GM21515 (cell line): ENCODE measurements at regions not wholly inside any gene's neighbourhood (a gene's known extent, or its start where the extent isn't known, plus 50 kb on each side); places are given as distances from the start of the nearest gene placed in this dataset.
"Not testable (repeated sequence)": the region's sequence is repeated elsewhere in the genome, so short reads cannot be mapped to it uniquely, and the experiment has no call there.

ENCODE experiments used
- ATAC-seq: cut with Tn5 transposase; IDR thresholded peaks from one replicate; pipeline ENCODE4 v1.9.1; 2021; ENCODE audit not compliant: unreplicated experiment

DNA sequence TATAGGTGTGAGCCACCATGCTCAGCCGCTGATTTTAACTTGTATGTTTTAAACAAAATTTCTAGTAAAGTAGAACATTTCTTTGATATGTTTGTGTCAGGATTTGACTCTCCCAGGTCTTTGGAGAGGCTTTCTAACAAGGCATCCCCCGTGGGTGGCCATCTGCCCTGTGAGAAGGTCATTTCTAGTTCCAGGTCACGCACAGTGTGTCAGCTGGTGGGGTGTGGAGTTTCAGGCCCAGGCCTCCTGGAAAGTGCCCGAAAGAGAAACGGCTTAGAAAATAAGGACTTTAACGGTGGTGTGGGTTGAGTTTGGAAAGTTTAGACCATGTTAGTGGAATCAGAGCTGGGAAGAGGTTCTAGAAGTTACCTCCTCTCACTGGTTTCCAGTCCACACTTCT is 61.0 kb downstream of the SPDYE17 start:
- not testable (repeated sequence) for ATAC-seq

GRCh38 chr7:76969892-76970291 is 62.3 kb downstream of the SPDYE17 start:
- not testable (repeated sequence) for ATAC-seq

DNA sequence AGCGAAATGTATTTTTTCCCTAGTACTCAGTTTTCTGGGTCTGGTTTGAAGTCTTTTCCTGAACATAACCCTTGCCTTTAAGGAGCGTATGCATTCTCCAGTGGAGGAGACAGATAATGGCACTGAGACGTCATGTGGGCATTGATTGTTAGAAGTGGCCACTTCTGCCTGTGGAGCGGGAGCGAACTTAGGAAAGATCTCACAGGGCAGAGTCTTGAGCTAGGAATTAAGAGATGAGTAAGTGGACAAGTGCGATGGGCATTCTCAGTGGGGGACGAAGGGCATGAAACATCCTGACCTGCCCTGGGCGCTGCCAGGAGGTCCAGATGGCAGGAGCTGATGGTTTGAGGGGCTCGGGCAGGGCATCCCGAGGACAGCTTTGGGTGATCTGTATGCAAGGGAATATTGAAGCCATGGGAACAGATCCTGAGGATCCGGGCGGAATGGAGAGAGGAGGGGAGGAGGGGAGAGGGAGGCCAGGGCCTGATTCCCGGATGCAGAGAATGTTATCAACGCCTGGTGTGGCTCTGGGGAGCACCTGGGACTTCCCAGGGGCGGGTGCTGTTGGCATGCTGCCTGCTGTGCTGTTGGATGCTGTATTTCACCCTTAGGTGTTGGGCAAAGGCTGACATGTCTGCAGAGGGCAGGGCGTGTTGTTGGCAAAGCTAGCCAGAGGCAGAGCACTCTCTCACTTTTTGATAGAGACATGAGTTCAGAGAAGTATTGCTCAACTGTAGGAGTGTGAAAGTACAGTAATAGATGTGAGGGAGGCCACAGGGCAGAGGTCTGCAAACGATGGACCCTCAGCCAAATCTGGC is 66.2 kb downstream of the SPDYE17 start:
- ATAC-seq, result not testable (repeated sequence)

DNA sequence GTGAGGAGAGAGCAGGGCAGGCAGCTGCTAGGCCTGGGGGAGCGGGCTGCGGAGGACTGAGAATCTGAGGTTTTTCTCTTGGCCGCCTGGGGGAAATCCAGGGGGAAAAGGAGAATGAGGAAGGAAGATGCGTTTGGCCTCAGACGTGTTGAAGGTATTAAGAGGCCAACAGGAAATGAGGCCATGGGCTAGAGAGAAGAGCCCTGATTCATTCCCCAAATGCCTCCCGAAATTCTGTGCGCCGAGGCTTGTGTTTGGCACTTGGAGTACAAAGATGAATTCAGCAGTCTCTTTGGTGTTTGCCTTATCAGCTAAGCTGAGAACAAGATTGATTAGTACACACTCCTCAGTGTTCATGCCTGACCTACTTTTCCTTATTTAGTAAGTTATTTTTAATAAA is 68.1 kb downstream of the SPDYE17 start:
- ATAC-seq, result not testable (repeated sequence)

DNA sequence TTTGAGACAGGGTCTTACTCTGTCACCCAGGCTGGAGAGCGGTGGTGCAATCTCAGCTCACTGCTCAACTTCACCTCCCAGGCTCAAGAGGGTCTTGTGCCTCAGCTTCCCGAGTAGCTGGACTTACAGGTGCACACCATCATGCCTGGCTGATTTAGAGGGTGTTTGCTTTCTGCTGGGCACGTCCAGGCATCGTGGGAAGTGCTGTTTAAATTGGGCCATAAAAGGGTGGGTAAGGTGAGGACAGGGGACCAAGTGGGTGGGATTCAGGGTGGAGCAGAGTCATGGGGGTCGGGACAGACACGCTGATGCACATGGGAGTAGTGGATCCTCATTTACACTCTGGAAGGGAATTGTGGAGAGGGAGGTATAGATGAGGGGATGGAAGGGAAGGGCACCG is 69.1 kb downstream of the SPDYE17 start:
- ATAC-seq, result not testable (repeated sequence)

DNA sequence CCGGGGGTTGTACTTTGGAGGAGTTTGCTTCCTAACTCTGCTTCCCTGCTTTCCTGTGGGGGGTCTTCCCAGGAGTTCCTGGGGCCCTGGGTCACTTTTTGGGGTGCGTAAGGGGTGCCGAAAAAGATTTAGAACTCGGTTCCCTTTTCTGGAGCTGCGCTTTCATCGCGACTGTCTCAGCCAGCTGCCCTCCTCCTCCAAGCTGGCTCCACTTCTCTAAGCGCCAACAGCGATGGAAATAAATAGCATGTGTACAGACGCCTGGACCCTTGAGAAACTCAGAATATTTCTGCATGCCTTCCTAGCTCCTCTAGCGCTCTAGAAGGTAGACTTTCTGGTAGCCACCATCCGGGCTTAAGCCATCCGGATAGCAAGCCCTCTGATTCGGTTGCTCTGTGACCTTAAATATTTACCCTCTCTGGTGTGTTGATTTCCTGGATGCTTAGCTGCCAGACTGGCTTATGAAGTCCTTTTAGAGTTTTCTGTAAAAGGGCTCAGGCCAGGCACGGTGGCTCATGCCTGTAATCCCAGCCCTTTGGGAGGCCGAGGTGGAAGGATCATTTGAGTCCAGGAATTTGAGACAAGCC is 71.7 kb downstream of the SPDYE17 start:
- peak; percentile 24 for ATAC-seq

DNA sequence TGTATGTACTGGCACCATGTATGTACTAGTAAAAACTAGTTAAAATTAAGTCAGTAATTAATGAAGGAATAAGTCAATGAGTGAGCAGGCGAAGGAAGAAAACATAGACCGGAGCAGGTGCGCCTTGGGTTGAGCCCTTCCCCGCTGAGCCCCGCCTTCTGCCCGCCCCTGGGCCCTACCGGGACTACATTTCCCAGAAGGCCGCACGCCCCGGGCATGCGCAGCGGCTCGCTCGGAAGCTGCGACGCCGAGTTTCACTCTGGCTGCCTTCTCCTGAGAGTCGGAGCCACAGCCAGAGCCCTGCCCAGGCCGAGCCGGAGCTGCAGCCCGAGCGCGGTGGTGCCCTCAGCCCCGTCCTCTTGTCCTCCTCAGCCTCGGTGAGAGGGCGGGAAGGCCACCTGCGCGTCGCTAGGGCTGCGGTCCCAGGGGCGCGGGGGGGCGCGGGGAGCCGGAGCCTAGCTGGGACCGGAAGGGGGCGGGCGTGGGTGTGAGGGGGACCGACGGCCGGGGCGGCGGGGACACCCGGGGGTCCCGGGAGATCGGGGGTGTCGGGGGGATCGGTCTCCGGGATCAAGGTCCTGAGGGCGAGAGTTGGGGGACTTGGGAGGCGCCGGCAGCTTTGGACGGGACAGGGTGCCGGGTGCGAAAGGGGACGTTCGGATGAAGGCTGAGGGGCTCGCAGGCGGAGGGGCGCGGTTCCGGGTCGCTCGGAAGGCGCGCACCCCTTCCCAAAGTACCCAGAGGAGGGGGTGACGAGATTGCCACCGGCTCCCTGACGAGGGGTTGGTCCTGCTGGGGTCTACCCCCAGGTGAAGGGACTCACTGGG is 72.4 kb downstream of the SPDYE17 start:
- ATAC-seq, result peak; percentile 94

GRCh38 chr7:76956531-76956930 is 75.6 kb downstream of the SPDYE17 start:
- ATAC-seq, result not testable (repeated sequence)

DNA sequence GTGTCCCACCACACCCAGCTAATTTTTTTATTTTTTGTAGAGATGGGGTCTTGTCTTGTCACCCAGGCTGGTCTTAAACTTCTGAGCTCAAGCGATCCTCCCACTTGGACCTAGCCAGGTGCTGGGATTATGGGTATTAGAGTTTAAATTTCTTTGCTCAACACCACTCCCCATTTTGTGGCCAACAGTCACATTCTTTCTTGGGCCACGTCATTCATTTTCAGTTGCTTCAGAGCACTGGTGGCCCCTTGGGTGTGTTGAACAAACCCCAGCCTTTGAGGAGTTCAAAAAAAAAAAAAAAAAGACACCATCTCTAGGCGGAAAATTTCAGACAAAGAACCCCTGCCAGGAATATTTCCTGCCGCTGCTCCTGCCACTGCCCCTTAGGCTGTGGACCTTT is 77.0 kb downstream of the SPDYE17 start:
- ATAC-seq, result not testable (repeated sequence)

GRCh38 chr7:76944603-76945002 is 87.6 kb downstream of the SPDYE17 start:
- peak; percentile 43 for ATAC-seq

DNA sequence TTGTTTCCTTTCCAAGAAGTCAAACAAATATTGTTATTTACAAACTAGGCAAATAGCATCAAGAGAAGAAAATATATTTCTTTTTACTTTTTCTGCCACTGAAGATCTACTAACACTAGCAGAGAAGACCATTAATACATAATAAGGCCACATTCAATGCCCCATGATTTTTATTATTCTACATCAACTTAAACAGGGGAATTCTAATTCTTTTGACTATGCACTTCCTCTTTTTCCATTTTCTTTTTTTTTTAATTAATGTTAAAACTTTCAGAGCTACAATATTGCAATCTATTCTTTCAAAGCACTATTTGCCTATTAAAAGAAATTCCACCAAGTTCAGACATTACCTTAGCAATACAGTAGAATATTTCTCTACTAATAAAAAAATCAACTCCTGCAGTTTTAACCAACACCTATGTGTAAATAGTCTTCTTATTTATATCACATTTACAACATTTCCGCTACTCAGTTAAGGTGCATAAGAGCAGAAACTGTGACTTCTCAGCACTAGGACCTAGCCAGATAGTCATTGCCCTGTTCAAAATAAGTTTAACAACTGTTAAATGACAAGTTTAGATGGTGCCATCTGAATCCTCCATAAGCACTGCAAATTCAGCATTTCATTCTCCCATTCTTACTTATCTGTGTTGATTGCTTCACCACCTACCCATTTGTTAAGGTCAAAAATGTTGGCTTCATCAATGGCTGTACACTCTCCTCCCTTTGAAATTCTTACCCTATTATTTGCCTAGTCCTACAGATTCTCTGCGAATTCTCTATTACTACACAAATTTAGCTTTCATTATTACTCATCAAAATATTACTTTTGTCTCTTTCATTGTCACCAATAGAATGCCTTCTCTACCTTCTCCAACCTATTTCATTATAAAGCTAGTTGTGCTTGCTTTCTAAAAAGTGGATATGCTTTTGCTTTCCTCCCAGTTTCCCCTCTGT is 90.1 kb downstream of the SPDYE17 start:
- not testable (repeated sequence) for ATAC-seq

- ATAC-seq, result not testable (repeated sequence)
Measured at GRCh38 chr7:76937781-76938180, 94.4 kb downstream of the SPDYE17 start.

- not testable (repeated sequence) for ATAC-seq
Measured at GRCh38 chr7:76937330-76937729, 94.8 kb downstream of the SPDYE17 start.

- not testable (repeated sequence) for ATAC-seq
Measured at GRCh38 chr7:76936346-76936745, 95.8 kb downstream of the SPDYE17 start.

GRCh38 chr7:76934711-76935110 is 97.5 kb downstream of the SPDYE17 start:
- ATAC-seq, result not testable (repeated sequence)

- ATAC-seq, result not testable (repeated sequence)
Measured at GRCh38 chr7:76932957-76933356, 99.2 kb downstream of the SPDYE17 start.

- ATAC-seq, result not testable (repeated sequence)
Measured at GRCh38 chr7:76931441-76931840, 100.7 kb downstream of the SPDYE17 start.

- ATAC-seq, result not testable (repeated sequence)
Measured at GRCh38 chr7:76930416-76930815, 101.7 kb downstream of the SPDYE17 start.

DNA sequence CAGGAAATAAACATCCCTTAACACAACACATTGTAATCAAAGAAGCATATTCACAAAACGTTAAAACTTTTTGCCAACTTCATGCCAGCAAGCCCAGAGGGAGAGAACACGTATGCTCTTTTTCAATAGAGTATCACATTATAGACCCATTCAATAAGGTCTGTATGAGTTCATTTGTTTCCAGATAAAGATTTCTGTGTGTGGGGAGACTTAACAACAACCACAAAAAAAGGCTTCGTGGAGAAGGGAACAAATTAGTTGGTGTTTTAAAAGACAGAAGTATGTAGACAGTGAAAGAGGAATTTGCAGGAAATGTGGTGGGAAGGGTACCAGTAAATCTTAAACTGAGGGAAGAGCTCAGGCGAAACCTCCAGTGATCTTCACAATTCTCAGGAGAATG is 103.4 kb downstream of the SPDYE17 start:
- not testable (repeated sequence) for ATAC-seq

GRCh38 chr7:76927741-76928393 is 104.3 kb downstream of the SPDYE17 start:
- ATAC-seq, result not testable (repeated sequence)
